Fibroblast of the conjunctiva (primary cell): ENCODE measurements at regions not wholly inside any gene's neighbourhood (a gene's known extent, or its start where the extent isn't known, plus 50 kb on each side); places are given as distances from the start of the nearest gene placed in this dataset.

Source experiments
- DNase-seq: peaks from one replicate; pipeline ENCODE4 v3.0.0-alpha.2; 2010; ENCODE audit warnings: low read depth

- no peak for DNase-seq
These were observed 349.9 kb downstream of the PIK3R1 start for GRCh38 chr5:68565427-68565826.

- DNase-seq = no peak
These were observed 361.2 kb downstream of the PIK3R1 start for GRCh38 chr5:68576805-68577204.

DNA sequence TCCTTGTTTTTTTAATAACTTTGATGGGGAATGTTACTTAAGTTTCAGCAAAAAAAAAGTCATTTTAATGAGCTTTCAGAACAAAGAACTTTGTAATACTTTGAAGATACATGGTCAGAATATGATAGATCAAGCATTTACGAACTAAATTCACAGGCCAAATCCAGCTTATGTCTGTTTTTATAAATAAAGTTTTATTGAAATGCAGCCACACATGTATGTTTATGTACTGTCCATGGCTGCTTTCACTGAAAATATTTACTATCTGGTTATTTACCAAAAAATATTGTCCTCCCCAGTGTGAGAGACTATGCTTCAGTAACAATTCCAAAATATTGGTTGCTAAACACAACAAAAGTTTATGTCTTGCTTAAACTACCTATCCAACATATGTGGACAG is 366.7 kb downstream of the PIK3R1 start:
- no peak for DNase-seq

GRCh38 chr5:68587171-68587570 is 371.6 kb downstream of the PIK3R1 start:
- no peak for DNase-seq

DNA sequence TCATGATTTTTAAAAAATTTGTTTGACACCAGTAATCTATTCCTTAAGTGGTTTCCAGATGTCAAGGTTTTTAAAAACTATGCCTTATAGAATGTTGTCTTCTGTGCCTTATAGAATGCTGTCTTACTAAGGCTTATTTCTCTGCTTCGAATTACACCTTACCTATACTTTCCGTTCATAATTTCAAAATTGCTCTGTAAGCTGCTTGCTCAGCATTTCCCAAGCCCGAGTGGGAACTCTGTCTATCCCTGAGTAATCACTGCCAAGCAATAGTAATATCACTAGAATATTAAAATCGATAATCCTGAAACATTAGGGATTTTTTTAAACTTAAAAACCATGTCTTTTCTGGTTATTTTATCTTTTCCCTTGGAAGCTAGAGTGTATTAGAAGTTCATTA is 376.3 kb downstream of the PIK3R1 start:
- DNase-seq = no peak

DNA sequence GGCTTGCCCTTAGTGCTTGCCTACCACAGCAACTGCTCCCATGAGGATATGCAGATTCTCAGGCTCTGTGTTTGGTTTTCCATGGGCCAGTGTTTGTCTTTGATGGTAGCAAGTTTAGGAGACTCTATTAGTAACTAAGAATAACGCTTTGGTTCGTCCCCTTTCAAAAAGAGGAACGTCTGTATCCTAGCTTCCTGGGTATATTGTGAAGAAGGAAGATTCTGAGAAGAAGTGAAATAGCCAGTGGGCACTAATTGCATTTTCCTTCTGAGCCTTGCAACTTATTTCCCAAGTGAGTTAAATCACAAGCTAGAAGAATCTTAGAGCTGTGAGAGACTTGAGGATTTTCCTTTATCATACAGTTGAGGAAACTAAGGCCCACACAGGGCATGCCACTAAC is 376.8 kb downstream of the PIK3R1 start:
- no peak for DNase-seq

- DNase-seq = no peak
These were observed 377.7 kb downstream of the PIK3R1 start for GRCh38 chr5:68593211-68593671.

DNA sequence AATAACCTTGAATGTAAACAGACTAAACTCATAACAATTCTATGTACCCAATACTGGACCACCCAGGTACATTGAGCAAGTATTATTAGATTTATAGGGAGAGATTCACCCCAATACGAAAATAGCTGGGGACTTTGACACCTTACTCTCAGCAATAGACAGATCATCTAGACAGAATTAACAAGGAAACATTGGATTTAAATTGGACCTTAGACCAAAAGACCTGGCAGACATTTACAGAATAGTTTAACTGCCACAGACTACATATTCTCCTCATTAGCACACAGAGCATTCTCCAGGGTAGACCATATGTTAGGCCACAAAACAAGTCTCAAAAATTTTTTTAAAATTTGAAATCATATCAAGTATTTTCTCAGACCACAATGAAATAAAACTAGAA is 397.4 kb downstream of the PIK3R1 start:
- no peak for DNase-seq

GRCh38 chr5:68618501-68618900 is 402.9 kb downstream of the PIK3R1 start:
- DNase-seq = no peak

- no peak for DNase-seq
These were observed 411.4 kb downstream of the PIK3R1 start for GRCh38 chr5:68627001-68627400.

DNA sequence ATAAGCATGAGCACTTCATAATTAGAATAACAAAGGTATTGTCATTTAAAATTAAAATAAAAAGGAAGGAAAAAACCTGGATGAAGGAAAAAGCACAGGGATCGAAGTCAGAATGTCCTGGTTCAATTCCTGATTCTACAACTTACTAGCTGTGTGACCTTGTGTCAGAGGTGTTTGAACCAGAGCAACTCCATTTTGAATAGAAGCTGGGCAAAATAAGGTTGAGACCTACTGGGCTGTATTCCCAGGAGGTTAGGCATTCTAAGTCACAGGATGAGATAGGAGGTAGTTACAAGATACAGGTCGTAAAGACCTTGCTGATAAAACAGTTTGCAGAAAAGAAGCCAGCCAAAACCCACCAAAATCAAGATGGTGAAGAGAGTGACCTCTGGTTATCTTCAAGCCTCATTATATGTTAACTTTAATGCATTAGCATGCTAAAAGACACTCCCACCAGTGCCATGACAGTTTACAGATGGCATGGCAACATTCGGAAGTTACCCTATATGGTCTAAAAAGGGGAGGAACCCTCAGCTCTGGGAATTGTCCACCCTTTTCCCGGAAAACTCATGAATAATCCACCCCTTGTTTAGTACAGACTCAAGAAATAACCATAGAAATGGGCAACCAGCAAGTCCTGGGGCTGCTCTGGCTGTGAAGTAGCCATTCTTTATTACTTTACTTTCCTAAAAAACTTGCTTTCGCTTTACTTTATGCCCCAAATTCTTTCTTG is 412.7 kb downstream of the PIK3R1 start:
- DNase-seq = no peak

GRCh38 chr5:68630354-68630753 is 414.8 kb downstream of the PIK3R1 start:
- DNase-seq = no peak

DNA sequence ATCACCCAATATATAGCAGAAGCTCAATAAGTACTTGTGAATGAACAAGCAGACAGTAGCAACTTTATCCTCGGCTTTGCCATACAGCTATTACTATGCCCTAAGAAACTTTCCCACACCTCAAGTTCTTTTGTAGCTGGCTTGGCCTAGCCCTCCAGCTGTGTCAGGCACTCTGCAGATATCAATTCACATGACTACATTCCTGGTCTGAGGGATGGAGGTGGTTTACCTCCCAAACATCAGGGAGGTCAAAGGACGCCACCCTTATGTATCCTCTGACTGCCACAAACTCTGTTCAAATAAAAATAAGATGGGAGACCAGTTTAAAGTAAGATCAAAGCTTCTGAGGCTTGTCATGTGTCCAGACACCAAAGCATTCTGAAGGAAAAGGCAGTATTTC is 416.3 kb downstream of the PIK3R1 start:
- no peak for DNase-seq

DNA sequence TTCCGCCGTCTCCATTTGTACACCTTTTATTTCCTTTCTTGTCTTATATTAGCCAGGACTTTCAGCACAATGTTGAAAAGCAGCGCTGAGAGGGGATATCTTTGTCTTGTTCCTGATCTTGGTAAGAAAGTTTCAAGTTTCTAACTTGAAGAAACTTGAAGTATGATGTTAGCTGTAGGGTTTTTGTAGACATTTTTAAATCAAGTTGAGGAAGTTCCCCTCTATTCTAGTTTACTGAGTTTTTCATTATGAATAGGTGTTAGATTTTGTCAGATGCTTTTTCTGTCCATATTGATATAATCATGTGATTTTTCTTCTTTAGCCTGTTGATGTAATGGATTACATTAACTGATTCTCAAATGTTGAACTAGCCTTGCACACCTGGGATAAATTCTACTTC is 425.7 kb downstream of the PIK3R1 start:
- no peak for DNase-seq

- DNase-seq = no peak
These were observed 427.5 kb downstream of the PIK3R1 start for GRCh38 chr5:68643064-68643463.

- DNase-seq = no peak
These were observed 429.4 kb downstream of the PIK3R1 start for GRCh38 chr5:68644971-68645370.

- DNase-seq = peak; percentile 24
These were observed 430.6 kb downstream of the PIK3R1 start for GRCh38 chr5:68646144-68646543.

GRCh38 chr5:68647743-68648142 is 432.2 kb downstream of the PIK3R1 start:
- no peak for DNase-seq

GRCh38 chr5:68648944-68649857 is 433.6 kb downstream of the PIK3R1 start:
- no peak for DNase-seq

DNA sequence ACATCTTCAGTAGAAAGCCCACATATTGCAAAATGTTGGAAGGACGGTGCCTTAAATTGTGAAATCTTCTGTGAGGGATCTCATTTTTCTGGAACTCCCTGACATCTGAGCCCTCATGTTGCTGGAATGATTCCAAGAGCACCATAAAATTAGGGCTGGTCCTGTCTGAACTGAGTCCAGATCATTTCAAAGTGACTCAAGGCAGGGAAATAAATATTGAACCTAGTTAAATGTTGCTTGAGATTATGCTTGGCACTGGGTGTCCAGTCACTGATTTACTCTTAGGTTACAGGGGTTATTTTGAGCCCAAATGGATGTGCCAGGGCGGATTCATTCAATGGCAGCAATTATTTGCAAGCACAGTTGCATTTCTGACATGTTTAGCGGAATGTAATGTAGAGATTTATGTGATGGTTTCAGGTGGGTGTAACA is 437.0 kb downstream of the PIK3R1 start:
- peak; percentile 74 for DNase-seq

DNA sequence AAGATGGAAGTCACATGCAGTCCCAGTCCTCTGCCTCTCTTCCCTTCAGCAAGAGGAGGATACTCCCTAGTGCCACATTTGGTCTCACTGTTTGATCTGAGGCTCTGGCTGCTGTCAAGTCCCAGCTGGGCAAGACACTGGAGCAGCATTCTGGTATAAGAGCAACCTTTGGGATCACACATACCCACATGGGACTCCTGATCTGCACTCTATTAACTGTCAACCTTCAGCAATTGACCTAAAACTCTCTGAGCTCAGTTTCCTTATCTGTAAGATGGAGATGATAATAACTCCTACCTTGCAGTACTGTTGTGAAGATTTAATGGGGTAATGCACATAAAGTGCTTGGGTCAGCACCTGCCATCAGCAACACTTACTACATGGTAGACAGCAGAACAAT is 437.9 kb downstream of the PIK3R1 start:
- no peak for DNase-seq

DNA sequence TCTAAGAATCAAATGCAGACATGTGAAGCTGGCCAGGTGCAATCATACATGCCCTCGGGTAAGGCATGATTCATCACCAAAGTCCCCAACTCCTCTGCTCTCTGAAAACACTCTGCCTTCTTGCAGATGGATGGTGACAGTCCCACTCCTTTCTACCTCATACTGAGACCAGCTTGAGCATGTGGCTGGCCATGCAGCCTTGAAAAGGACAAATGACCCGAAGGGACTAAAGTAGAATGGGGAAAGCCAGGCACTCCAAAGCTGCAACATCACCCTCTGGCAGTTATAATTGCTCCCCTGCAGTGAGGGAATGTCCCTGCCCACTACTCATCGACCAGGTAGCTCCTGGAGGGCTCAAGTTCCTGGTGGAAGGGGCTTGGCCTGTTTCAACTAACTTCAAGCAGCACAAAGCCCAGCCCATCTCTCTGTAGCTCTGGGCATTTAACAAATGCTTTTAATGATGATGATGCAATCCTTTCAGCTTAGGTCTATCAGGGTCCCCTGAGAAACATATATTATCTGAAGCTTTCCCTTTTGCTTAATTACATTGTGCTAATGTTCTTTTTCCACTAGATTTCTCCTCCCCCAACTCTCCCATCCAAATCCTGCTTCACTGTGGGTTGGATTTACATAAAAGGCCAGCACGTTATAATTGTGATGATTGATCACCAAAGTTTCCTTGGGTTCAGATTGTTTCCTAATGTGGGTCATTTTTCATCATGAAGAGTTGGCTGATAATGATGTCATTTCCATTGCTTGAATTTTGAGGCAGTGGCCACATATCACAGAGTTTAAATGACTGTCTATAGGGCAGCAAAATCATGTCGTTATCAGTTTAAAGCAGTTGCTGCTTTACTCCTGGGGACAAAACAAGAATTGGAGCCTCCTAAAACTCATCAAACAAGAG is 436.5 kb upstream of the SLC30A5 start:
- no peak for DNase-seq
